ENCODE measurements at regions not wholly inside any gene's neighbourhood (a gene's known extent, or its start where the extent isn't known, plus 50 kb on each side); places are given as distances from the start of the nearest gene placed in this dataset.

DNA sequence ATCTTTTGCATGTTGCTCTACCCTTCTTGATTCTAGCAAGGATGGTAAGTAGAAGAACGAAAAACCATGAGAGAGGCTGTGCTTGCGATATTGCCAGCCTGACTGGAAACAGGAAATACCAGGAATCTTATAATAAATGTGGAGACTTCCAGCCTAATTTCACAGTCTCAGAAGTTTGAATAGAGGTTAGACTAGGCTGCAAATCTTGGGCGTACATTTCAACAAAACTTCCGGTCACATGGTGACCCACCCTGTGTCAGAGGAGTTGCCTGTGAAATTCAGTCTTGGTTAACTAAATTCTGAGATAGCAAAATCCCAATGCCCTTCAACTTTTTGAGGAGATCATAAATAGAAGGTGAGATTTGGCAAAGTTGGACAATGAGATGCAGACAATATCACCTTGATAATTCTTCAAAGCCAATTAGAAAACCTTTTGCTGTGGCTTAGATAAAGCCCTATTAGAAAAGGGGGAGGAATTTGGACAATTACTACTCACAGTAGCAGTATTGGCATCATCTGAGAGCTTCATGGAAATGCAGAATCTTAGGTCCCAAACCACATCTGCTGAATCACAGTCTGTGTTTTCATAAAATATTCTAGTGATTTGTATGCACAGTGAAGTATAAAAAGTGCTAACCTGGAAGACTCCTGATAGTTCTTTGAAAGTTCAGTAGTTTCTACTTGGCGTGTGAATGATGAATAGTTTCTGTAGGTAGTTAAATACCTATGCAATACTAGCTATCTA, 262.0 kb upstream of the JAG1 start:
- Histone ChIP-seq H3K4me1 (peaks cover 0 to 26% (median 7%) of the 10 kb centered on the region in 9 donors), H3K27ac (peak overlapping the region in 5 of 10 donors; percentile 9 to 65 (median 30)), H3K4me3 (no peak overlapping the region), H3K36me3 (no peaks in the 10 kb centered on the region), H3K27me3 (no peaks in the 10 kb centered on the region), H3K9me3 (peaks cover 0 to 16% (median 0%) of the 10 kb centered on the region in 11 donors)
- TF ChIP-seq CTCF (IDR thresholded peaks at IDR 0.05) = no peak
- ATAC-seq = peak in 7 of 8 donors; percentile 22 to 86 (median 60)
- 58 to 62% methylated on average over 5 of the region's 5 CpGs for WGBS, 2 donors
- intact Hi-C loops (cut with DNase I) = no loop called here
- peak in 1 of 2 donors; percentile 14 for DNase-seq

DNA sequence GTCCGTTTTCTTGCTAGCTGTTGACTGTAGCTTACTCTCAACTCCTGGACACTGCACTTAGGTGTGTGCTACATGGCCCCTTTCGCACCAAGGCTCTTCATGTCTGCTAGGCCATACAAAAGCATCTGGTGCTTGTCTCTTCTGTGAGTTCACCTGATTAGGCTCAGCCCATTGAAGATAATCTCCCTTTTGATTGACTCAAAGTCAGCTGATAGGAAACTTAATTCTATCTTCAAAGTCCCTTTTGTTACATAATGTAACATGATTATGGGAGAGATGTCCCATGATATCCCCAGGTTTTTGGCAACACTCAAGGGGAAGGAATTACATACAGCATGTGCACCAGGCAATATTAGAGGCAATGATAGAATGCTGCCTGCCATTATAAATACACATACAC, 263.0 kb upstream of the JAG1 start:
- peaks cover 0 to 26% (median 7%) of the 10 kb centered on the region in 9 donors for H3K4me1 ChIP-seq
- no peaks in the 10 kb centered on the region for H3K36me3 ChIP-seq
- 96 to 97% methylated on average over 2 of the region's 2 CpGs for WGBS, 2 donors
- peak overlapping the region in 1 of 10 donors; percentile 65 for H3K27ac ChIP-seq
- no peak for DNase-seq
- no peak for ATAC-seq
- H3K9me3 ChIP-seq = peaks cover 0 to 8% (median 0%) of the 10 kb centered on the region in 11 donors
- H3K27me3 ChIP-seq = no peaks in the 10 kb centered on the region
- intact Hi-C loops (cut with DNase I) = no loop called here
- no peak overlapping the region for H3K4me3 ChIP-seq
- TF ChIP-seq CTCF (IDR thresholded peaks at IDR 0.05) = no peak

DNA sequence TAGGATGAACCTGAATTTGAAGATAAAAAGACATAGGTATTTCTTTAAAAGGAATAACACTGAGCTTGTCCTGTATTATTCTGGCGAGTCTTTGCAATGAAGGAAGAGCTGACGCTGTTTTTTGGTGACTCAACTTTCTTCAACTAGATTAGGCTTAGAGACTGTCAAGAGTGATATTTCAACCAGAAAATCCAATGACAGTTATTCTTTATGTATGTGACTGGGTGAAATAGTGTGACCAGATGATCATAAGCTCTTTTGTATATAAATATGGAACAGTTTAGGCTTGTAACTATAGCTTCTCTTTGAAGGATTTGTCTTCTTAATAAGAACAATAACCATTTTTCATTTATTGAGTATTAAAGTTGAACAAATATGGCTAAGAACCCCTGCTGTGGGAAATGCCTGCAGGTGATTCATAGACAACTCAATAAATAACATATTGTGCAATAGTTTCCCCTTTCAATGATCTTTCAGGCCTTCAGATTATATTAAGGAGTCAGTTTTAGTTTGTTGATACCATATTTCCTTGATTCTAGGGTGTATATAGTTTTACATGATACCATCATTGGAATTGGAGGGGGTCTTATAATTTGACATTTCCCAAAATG, 265.6 kb upstream of the JAG1 start:
- Histone ChIP-seq H3K4me3 (no peak overlapping the region), H3K27ac (no peak overlapping the region), H3K27me3 (no peaks in the 10 kb centered on the region), H3K36me3 (no peaks in the 10 kb centered on the region), H3K9me3 (no peaks in the 10 kb centered on the region), H3K4me1 (peaks cover 0 to 26% (median 7%) of the 10 kb centered on the region in 9 donors)
- intact Hi-C loops (cut with DNase I) = no loop called here
- ATAC-seq (no peak), DNase-seq (no peak)
- no peak for TF ChIP-seq CTCF (IDR thresholded peaks at IDR 0.05)
- 94 to 98% methylated on average over 2 of the region's 2 CpGs for WGBS, 2 donors

GRCh38 chr20:10940941-10941340, 267.1 kb upstream of the JAG1 start:
- Histone ChIP-seq H3K27me3 (no peaks in the 10 kb centered on the region), H3K4me1 (peaks cover 0 to 12% (median 4%) of the 10 kb centered on the region in 9 donors), H3K36me3 (no peaks in the 10 kb centered on the region), H3K27ac (no peak overlapping the region), H3K9me3 (no peaks in the 10 kb centered on the region), H3K4me3 (no peak overlapping the region)
- intact Hi-C loops (cut with DNase I) = no loop called here
- WGBS, 2 donors = 84 to 88% methylated on average over 4 of the region's 4 CpGs
- no peak for TF ChIP-seq CTCF (IDR thresholded peaks at IDR 0.05)
- ATAC-seq (no peak), DNase-seq (no peak)
